ENCODE measurements at regions not wholly inside any gene's neighbourhood (a gene's known extent, or its start where the extent isn't known, plus 50 kb on each side); places are given as distances from the start of the nearest gene placed in this dataset.
A peak's percentile ranks its signal among the peaks of the same experiment; 100 is the strongest.

DNA sequence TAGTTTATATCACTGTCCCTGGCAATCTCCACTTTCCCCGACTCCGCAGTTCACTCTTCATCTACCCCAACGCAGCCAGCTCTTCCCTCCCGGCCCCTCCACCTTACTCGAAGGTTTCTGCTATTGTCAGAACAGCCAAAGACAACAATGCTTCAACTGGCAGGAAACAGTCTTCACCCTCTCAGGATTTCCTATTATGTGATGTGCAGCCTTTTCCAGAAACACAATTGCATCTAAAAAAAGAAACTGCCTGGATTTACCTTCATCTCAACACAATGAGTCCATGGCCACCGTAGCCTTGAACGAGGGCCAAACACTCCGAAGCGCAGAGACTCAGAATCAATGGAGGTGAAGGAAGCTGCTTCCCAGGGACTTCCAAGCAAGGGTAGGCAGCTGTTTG lies 182.1 kb upstream of the TSC22D2 start:
- H3K27ac ChIP-seq = no peak overlapping the region
- no peaks in the 10 kb centered on the region for H3K4me1 ChIP-seq
- H3K27me3 ChIP-seq = peaks cover 13% of the 10 kb centered on the region
- no peak for TF ChIP-seq CTCF (IDR thresholded peaks at IDR 0.05)
- no peaks in the 10 kb centered on the region for H3K36me3 ChIP-seq
- intact Hi-C loops (cut with DNase I) = no loop called here
- H3K9me3 ChIP-seq = no peaks in the 10 kb centered on the region
- DNase-seq (no peak), ATAC-seq (no peak)
- no peak overlapping the region for H3K4me3 ChIP-seq

GRCh38 chr3:150223558-150223957 lies 184.5 kb upstream of the TSC22D2 start:
- Histone ChIP-seq H3K36me3 (no peaks in the 10 kb centered on the region), H3K9me3 (no peaks in the 10 kb centered on the region), H3K4me3 (no peak overlapping the region), H3K4me1 (no peaks in the 10 kb centered on the region), H3K27me3 (peaks cover 13% of the 10 kb centered on the region), H3K27ac (no peak overlapping the region)
- intact Hi-C loops (cut with DNase I) = no loop called here
- DNase-seq = no peak
- no peak for TF ChIP-seq CTCF (IDR thresholded peaks at IDR 0.05)
- ATAC-seq = no peak

DNA sequence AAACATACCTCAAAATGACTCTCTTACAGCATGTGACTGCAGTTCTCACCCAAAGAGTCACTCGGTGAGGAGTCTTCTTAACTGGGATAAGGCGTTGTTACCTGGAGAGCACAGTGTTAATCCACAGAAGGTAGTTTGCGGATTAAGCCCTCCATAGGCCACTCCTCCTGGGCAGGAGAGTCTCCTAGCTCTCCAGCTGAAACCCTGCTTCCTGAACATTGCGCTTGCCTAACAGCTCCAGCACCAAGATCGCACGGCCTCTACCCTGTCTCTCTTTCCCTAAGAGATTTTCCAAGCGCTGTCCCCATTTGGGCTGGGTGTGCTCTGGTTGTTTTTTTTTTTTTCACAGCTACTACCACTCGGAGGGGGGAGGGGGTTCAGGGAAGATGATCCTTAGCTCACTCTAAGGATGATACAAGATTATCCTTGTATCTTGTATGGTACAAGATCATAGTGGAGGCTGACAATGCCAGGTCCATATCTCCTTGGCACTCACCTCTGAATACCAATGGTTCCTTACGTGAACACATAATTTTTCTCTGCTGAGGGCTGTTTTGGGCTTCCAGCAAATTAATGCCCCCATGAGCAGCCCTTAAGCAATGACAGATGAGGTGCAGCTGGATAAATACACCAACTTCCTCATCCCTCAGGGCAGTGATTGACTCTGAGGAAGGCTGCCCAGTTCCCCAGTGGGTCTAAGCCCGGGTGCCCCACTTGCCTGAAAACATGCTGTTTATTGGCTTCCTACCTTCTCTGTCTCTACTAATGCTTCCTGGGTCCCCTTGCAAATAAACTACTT lies 185.2 kb upstream of the TSC22D2 start:
- ATAC-seq = peak; percentile 28
- peaks cover 13% of the 10 kb centered on the region for H3K27me3 ChIP-seq
- no peaks in the 10 kb centered on the region for H3K9me3 ChIP-seq
- no peaks in the 10 kb centered on the region for H3K4me1 ChIP-seq
- no peak overlapping the region for H3K27ac ChIP-seq
- intact Hi-C loops (cut with DNase I) = no loop called here
- no peak for DNase-seq
- TF ChIP-seq CTCF (IDR thresholded peaks at IDR 0.05) = no peak
- H3K36me3 ChIP-seq = no peaks in the 10 kb centered on the region
- no peak overlapping the region for H3K4me3 ChIP-seq

DNA sequence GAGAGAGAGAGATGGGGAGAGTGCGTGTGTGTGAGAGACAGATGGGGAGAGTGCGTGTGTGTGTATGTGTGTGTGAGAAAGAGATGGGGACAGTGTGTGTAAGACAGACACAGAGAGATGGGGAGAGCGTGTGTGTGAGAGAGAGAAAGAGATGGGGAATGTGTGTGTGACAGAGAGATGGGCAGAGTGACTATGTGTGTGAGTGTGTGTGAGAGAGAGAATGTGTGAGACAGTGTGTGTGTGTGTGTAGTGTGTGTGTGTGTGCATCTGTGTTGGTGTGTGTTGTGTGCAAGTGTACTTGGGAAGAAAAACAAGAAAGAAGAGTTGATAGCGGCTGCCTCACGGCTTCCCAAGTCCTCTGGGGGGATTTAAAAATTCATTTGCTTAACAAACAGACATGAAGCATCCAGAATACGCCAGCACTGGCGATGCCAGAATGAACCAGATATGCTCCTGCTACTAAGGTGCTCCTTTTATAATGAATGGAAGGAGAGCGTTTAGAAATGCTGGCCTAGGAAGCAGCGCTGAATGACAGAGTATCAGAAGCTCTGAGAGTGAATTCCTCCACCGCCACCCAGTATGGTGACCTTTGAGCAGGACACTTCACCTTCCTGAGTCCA lies 186.1 kb upstream of the TSC22D2 start:
- no peaks in the 10 kb centered on the region for H3K36me3 ChIP-seq
- no peaks in the 10 kb centered on the region for H3K9me3 ChIP-seq
- no peaks in the 10 kb centered on the region for H3K4me1 ChIP-seq
- no peak overlapping the region for H3K4me3 ChIP-seq
- no peak overlapping the region for H3K27ac ChIP-seq
- no peak for TF ChIP-seq CTCF (IDR thresholded peaks at IDR 0.05)
- ATAC-seq = peak; percentile 10
- peaks cover 13% of the 10 kb centered on the region for H3K27me3 ChIP-seq
- intact Hi-C loops (cut with DNase I) = no loop called here
- no peak for DNase-seq

GRCh38 chr3:150220799-150221198 lies 187.3 kb upstream of the TSC22D2 start:
- H3K9me3 ChIP-seq = no peaks in the 10 kb centered on the region
- ATAC-seq (no peak), DNase-seq (no peak)
- H3K4me3 ChIP-seq = peak overlapping the region; percentile 33
- TF ChIP-seq CTCF (IDR thresholded peaks at IDR 0.05) = no peak
- no peaks in the 10 kb centered on the region for H3K4me1 ChIP-seq
- H3K27ac ChIP-seq = no peak overlapping the region
- H3K36me3 ChIP-seq = no peaks in the 10 kb centered on the region
- intact Hi-C loops (cut with DNase I) = no loop called here
- H3K27me3 ChIP-seq = peaks cover 13% of the 10 kb centered on the region

Data from upper lobe of right lung (tissue), 1 donor.